HG02938 (cell line): ENCODE measurements at regions not wholly inside any gene's neighbourhood (a gene's known extent, or its start where the extent isn't known, plus 50 kb on each side); places are given as distances from the start of the nearest gene placed in this dataset.
"Not testable (repeated sequence)": the region's sequence is repeated elsewhere in the genome, so short reads cannot be mapped to it uniquely, and the experiment has no call there.

Experiments
- ATAC-seq: cut with Tn5 transposase; IDR thresholded peaks from one replicate; pipeline ENCODE4 v1.9.1; 2021; ENCODE audit warnings: mild to moderate bottlenecking, moderate library complexity; ENCODE audit not compliant: unreplicated experiment

- ATAC-seq = no peak
Observed at GRCh38 chr7:142637240-142637639, 112.0 kb upstream of the PRSS1 start.

- ATAC-seq = no peak
Observed at GRCh38 chr7:142636751-142637150, 112.5 kb upstream of the PRSS1 start.

GRCh38 chr7:142636107-142636506 lies 113.2 kb upstream of the PRSS1 start:
- not testable (repeated sequence) for ATAC-seq

- ATAC-seq = peak; percentile 89
Observed at GRCh38 chr7:142632271-142633134, 116.8 kb upstream of the PRSS1 start.

GRCh38 chr7:142629588-142630260 lies 119.5 kb upstream of the PRSS1 start:
- no peak for ATAC-seq

- ATAC-seq = no peak
Observed at GRCh38 chr7:142628945-142629344, 120.3 kb upstream of the PRSS1 start.

- ATAC-seq = not testable (repeated sequence)
Observed at GRCh38 chr7:142627223-142627622, 122.0 kb upstream of the PRSS1 start.

- peak; percentile 67 for ATAC-seq
Observed at GRCh38 chr7:142626420-142627035, 122.7 kb upstream of the PRSS1 start.

- ATAC-seq = not testable (repeated sequence)
Observed at GRCh38 chr7:142625216-142625615, 124.1 kb upstream of the PRSS1 start.

- ATAC-seq = no peak
Observed at GRCh38 chr7:142620402-142620801, 128.9 kb upstream of the PRSS1 start.

- ATAC-seq = no peak
Observed at GRCh38 chr7:142618655-142619351, 130.5 kb upstream of the PRSS1 start.

GRCh38 chr7:142616842-142617241 lies 132.4 kb upstream of the PRSS1 start:
- no peak for ATAC-seq

- no peak for ATAC-seq
Observed at GRCh38 chr7:142616121-142616643, 133.1 kb upstream of the PRSS1 start.

GRCh38 chr7:142615508-142615907 lies 133.8 kb upstream of the PRSS1 start:
- ATAC-seq = no peak

GRCh38 chr7:142614116-142614515 lies 135.2 kb upstream of the PRSS1 start:
- no peak for ATAC-seq

GRCh38 chr7:142612237-142612881 lies 136.9 kb upstream of the PRSS1 start:
- no peak for ATAC-seq

GRCh38 chr7:142611566-142612236 lies 137.6 kb upstream of the PRSS1 start:
- ATAC-seq = no peak

GRCh38 chr7:142608630-142609428 lies 140.4 kb upstream of the PRSS1 start:
- no peak for ATAC-seq

- no peak for ATAC-seq
Observed at GRCh38 chr7:142607351-142607750, 141.9 kb upstream of the PRSS1 start.
